AG09319 (cell line): ENCODE measurements at regions not wholly inside any gene's neighbourhood (a gene's known extent, or its start where the extent isn't known, plus 50 kb on each side); places are given as distances from the start of the nearest gene placed in this dataset.

ENCODE experiments used
- DNase-seq: peaks from one replicate; pipeline ENCODE4 v3.0.0-alpha.2; 2010; ENCODE audit warnings: low read depth; ENCODE audit errors: extremely low read depth
- TF ChIP-seq, protein P1 (sequence below): IDR thresholded peaks from 2 replicates; pipeline ENCODE4 v1.5.1; 2011; ENCODE audit warnings: low read depth, mild to moderate bottlenecking, inconsistent platforms, low read length, moderate library complexity

DNA sequence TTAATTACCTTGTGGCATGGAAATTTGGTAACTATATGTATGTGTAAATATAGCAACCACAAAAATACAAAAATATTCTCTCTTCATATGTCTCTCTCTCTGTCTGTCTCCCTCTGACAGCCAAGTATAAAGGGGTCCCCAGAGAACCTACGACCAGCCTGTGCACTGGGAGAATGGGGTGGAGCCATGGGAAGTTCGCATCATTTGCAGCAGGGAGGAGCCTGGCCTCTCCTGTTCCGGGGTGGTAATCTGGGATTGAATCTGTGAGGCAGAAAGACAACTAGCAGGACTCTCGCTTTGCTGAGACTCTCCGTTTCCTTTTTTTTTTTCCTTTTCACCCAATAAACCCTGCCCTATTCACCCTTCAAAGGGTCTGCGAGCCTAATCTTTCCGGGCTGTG is 1109.1 kb downstream of the HACE1 start:
- no peak for DNase-seq
- TF ChIP-seq, protein P1, sequence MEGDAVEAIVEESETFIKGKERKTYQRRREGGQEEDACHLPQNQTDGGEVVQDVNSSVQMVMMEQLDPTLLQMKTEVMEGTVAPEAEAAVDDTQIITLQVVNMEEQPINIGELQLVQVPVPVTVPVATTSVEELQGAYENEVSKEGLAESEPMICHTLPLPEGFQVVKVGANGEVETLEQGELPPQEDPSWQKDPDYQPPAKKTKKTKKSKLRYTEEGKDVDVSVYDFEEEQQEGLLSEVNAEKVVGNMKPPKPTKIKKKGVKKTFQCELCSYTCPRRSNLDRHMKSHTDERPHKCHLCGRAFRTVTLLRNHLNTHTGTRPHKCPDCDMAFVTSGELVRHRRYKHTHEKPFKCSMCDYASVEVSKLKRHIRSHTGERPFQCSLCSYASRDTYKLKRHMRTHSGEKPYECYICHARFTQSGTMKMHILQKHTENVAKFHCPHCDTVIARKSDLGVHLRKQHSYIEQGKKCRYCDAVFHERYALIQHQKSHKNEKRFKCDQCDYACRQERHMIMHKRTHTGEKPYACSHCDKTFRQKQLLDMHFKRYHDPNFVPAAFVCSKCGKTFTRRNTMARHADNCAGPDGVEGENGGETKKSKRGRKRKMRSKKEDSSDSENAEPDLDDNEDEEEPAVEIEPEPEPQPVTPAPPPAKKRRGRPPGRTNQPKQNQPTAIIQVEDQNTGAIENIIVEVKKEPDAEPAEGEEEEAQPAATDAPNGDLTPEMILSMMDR: no peak

DNA sequence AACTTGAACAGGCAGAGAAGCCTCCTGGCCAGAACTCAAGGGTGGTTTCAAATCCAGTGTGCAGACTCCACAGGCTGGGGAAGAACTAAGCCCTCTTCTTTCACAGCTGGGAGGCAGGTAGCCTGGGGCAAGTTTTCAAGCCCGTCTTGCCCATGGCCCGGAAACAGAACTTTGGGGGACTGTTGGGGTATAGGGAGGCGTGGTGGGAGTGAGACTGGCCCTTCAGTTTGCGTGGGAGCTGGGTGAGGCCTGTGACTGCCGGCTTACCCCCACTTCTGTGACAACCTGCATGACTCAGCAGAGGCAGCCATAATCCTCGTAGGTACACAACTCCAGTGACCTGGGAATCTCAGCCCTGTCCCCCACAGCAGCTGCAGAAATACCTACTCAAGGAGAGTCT is 1125.7 kb downstream of the HACE1 start:
- no peak for DNase-seq

DNA sequence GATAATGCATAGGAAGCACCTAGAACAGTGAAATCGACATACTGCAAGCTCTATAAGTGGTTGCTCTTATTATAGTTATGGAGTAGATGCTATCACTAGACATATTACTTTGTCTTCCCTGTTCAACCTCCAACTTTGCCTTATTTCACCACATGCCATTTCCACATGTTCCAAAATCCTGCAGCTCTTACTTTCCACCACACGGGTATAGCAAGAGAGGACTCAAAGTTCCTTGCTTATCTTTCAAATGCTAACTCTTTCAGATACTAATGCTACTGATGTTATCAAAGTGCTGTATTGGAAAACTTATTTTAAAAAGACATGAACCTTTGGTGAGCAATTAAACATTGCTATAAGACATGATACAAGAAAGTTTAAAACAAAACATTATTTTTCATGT is 1130.1 kb downstream of the HACE1 start:
- no peak for DNase-seq

More for the DNA sequence above, 1125.7 kb downstream of the HACE1 start:
- TF ChIP-seq, protein P1: no peak

DNA sequence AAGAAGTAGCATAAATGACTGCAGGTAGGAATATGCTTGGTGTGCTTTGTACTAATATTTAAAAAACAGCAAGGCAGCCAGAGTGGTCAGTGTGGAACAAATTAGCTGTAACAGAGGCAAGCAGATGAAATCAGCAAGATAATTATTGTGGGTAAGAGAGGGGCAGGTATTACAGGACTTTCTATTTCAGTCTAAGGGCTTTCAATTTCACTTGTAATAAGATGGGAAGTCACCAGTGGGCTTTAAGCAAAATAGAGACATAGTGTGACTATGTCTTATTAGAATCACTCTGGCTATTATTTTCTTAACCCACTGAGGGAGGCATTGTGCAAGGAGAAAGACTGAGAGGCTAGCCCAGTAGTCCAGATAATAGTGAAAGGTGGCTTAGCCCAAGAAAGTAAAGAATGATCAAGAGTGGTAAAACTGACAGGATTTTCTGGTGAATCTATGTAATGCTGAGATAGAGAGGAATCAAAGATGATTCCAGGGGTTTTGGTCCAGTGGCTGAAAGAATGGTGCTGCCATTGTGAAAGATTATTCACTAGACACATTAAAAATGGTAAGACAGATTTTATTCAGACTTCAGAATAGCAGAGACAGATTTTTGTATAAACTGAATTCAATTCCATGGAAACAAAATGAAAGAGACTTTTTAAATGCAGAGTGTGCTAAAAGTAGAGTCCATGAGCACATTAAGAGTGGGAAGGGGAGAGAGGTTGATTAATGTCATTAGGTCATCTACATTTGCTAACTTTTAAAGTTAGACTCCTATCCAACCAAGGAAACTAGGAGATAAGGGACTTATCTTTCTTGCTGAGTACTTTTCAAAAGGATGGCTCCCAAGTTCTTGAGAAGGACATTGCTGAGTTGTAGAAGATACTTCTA is 1136.0 kb downstream of the HACE1 start:
- TF ChIP-seq, protein P1: no peak

More for the DNA sequence above, 1130.1 kb downstream of the HACE1 start:
- TF ChIP-seq, protein P1: no peak

DNA sequence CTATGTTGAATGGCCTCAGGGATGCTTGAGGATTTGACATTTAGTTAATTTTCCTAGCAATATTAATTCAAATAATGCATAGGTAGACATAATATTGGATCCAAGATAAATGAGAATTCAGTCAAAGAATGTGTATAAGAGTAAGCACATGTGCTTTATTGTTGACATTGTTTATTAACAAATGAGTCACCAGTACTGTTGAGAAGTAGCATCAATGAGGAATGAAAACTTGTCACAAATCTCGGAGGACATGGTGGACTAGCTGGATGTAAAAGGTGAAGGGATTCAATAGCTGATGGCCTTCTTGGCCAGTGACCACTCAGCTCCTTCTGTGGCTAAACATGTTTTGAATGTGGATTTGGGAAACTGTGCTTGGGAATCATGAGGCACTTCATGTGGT is 1137.0 kb downstream of the HACE1 start:
- TF ChIP-seq, protein P1: no peak
- DNase-seq: no peak

More for the DNA sequence above, 1136.0 kb downstream of the HACE1 start:
- DNase-seq: no peak

DNA sequence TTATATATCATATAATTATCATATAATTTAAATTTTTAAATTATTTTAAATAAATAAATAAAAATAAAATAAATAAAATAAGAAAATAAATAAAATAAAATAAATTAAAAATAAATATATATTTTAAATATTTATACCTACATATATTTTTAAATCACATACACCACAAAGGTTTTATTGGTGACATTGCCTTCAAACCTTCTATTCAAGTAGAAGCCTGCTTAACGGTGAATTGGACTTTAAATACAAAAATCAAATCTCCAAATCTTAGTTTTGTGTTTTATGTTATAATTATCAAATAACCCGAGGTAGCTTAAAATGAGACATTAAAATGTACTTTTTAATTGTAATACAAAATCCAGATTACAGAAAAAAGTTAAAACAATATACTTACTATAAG is 1137.8 kb downstream of the HACE1 start:
- TF ChIP-seq, protein P1: no peak
- no peak for DNase-seq

DNA sequence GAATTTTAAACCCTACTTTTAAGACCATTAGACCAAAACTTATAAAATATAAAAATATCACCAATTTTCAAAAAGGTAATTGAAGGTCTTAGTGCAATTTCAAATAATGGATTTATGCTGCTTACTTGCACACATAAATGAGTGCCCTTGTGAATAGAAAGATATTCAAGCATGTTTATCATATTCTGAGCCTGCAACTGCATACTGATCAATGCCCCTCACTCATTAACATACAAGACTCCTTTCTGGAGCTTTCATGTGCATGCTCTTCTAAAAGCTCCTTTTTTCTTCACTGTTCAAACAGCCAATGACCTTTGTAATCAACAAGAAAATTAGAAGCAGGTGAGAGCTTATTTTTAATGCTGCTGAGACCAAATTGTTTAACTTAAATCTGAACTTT is 1139.3 kb downstream of the HACE1 start:
- DNase-seq: no peak
- TF ChIP-seq, protein P1: no peak
